Body of pancreas (tissue), 4 donors: ENCODE measurements at regions not wholly inside any gene's neighbourhood (a gene's known extent, or its start where the extent isn't known, plus 50 kb on each side); places are given as distances from the start of the nearest gene placed in this dataset.

Source experiments
- CTCF ChIP-seq, 7 experiments: fragments of 450-650 bp in 4 of 7; fragments of 200-600 bp in 3 of 7; sonication (generic) in 3 of 7; IDR thresholded peaks; one replicate each; pipeline ENCODE4 v1.5.1; 2016 to 2019; ENCODE audit warnings: antibody characterized with exemption in 7 of 7
- POLR2A ChIP-seq, 3 donors: fragments of 450-650 bp; IDR thresholded peaks; one replicate each; pipeline ENCODE4 v1.6.1; 2016; ENCODE audit warnings: antibody characterized with exemption in 3 of 3, mild to moderate bottlenecking in 2 of 3

GRCh38 chr2:198712485-198712884, 745.3 kb downstream of the SATB2 start:
- TF ChIP-seq CTCF (IDR thresholded peaks at IDR 0.05) (no peak), POLR2A (IDR thresholded peaks at IDR 0.05) (no peak)
